PC-9 (cell line): ENCODE measurements at regions not wholly inside any gene's neighbourhood (a gene's known extent, or its start where the extent isn't known, plus 50 kb on each side); places are given as distances from the start of the nearest gene placed in this dataset.

Experiments used
- CTCF ChIP-seq: fragments of 200-600 bp; sonication (generic); conservative IDR thresholded peaks from 2 replicates; pipeline ENCODE4 v1.6.1; 2017; ENCODE audit warnings: mixed run types, antibody characterized with exemption, mild to moderate bottlenecking, moderate library complexity
- EZH2 ChIP-seq: fragments of 200-600 bp; sonication (generic); IDR thresholded peaks from 2 replicates; pipeline ENCODE4 v1.8.0; 2017; ENCODE audit warnings: antibody characterized with exemption, low read depth

GRCh38 chr11:82250047-82250446 is 483.6 kb downstream of the FAM181B start:
- no peak for TF ChIP-seq CTCF
- no peak for TF ChIP-seq EZH2
